SJCRH30 (cell line): ENCODE measurements at regions not wholly inside any gene's neighbourhood (a gene's known extent, or its start where the extent isn't known, plus 50 kb on each side); places are given as distances from the start of the nearest gene placed in this dataset.
"Not testable (repeated sequence)": the region's sequence is repeated elsewhere in the genome, so short reads cannot be mapped to it uniquely, and the experiment has no call there.

Experiments used
- DNase-seq, 2 experiments: peaks; one replicate each; pipeline ENCODE4 v3.0.0-alpha.2; 2015 to 2020
- H3K27ac ChIP-seq: fragments of 250-450 bp; sonication (Bioruptor Pico); 2 replicates; pipeline ENCODE4 v1.5.1; 2020; ENCODE audit warnings: mild to moderate bottlenecking, moderate library complexity
- H3K27me3 ChIP-seq: fragments of 250-450 bp; sonication (Bioruptor Pico); 2 replicates; pipeline ENCODE4 v1.5.1; 2020; ENCODE audit warnings: mild to moderate bottlenecking, moderate library complexity
- H3K36me3 ChIP-seq: fragments of 250-450 bp; sonication (Bioruptor Pico); 2 replicates; pipeline ENCODE4 v1.5.1; 2020; ENCODE audit warnings: mild to moderate bottlenecking, moderate library complexity
- H3K4me1 ChIP-seq: fragments of 250-450 bp; sonication (Bioruptor Pico); 2 replicates; pipeline ENCODE4 v1.5.1; 2020; ENCODE audit warnings: mild to moderate bottlenecking, moderate library complexity
- H3K4me3 ChIP-seq: fragments of 250-450 bp; sonication (Bioruptor Pico); 2 replicates; pipeline ENCODE4 v1.5.1; 2020; ENCODE audit warnings: mild to moderate bottlenecking, moderate library complexity
- H3K9me3 ChIP-seq: fragments of 250-450 bp; sonication (Bioruptor Pico); replicated peaks from 2 replicates; pipeline ENCODE4 v1.5.1; 2020; ENCODE audit warnings: mild to moderate bottlenecking, moderate library complexity

DNA sequence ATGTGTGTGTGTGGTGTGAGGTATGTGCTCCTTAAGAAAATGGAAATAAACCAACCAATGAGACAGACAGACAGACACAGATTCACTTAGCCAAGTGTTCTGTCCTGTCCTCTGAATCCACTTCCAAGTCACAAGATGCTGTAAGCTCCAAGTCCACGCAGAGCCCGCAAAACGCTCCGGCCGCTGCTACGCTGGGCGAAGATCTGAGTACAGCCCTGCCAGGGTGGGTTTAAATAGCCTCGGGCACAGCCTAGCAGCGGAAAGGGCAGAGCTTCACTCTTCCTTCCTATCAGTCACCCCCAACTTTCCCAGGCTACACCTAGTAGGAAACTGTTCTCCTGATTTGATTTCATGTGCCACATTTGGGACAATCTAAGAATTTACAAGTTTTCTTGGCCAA, 121.2 kb upstream of the ANKRD30BL start:
- H3K9me3 ChIP-seq = no peaks in the 10 kb centered on the region
- no peak for DNase-seq
- no peaks in the 10 kb centered on the region for H3K4me1 ChIP-seq
- H3K4me3 ChIP-seq = no peak overlapping the region
- H3K27ac ChIP-seq = no peak overlapping the region
- H3K36me3 ChIP-seq = no peaks in the 10 kb centered on the region
- no peaks in the 10 kb centered on the region for H3K27me3 ChIP-seq

DNA sequence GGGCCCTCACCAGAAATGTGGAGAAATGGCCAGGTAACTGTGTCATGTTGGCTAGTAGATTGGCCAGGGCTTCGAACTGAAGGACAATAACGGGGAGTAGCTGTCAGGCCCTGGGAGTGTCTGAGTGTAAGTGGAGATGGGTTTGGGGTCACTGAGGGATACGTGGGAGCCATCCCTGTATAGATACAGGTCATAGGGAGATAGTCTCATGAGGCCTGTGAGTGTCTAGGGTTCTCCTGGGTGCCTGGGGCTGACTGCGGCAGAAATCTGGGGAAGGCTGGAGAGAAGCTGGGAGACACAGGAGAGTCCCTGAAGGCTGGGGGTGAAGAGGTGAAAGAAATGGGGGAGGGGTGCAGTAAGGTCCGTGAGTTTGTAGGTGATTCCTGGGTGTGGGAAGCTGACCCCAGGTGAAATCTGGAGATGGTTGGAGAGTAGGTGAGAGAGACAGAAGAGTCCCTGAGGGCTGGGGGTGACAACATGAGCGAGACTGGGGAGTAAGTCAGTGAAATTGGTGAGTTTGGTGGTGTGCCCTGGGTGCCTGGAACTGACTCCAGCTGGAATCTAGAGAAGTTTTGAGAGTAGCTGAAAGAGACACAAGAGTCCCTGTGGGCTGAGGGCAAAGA, 124.6 kb upstream of the ANKRD30BL start:
- H3K36me3 ChIP-seq, H3K27ac ChIP-seq, H3K27me3 ChIP-seq, H3K4me1 ChIP-seq, H3K9me3 ChIP-seq, H3K4me3 ChIP-seq, DNase-seq: not testable (repeated sequence)

DNA sequence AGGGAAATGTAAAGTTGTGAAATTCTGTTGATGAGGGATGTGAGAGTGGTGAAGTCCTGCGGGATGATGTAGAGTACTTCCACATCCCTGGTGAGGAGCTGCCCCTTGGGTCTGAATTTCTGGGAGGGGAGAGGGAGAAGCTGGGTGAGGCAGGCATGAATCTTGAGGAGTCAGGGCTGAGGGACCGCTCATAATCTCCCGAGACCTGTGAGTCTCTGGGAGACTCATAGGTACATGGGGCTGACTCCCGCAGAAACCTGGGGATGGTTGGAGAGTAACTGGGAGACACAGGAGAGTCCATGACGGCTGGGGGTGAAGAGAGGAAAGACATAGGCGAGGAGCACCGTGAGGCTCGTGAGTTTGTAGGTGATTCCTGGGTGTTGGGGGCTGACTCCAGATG, 126.2 kb upstream of the ANKRD30BL start:
- H3K27ac ChIP-seq, H3K27me3 ChIP-seq, H3K4me3 ChIP-seq, H3K36me3 ChIP-seq, H3K4me1 ChIP-seq, H3K9me3 ChIP-seq: not testable (repeated sequence)
- DNase-seq = peak; percentile 12 to 20

DNA sequence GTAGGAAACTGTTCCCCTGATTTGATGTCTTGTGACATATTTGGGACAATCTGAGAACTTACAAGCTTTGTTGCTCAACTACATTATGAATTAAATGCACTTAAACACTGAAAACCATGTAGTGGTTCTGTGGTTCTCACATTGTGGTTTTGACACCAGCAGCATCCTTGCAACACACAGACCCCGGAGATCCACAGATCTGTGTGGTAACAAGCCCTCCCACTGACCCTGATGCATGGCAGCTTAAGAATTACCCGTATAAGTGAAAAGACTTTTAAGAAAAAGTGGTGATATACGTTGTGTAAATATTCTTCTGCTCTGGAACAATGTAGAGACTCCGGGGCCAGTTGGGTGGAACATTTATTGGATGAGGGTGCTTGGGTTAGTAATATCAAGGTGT, 127.4 kb upstream of the ANKRD30BL start:
- not testable (repeated sequence) for H3K27ac ChIP-seq, H3K9me3 ChIP-seq, H3K4me3 ChIP-seq

DNA sequence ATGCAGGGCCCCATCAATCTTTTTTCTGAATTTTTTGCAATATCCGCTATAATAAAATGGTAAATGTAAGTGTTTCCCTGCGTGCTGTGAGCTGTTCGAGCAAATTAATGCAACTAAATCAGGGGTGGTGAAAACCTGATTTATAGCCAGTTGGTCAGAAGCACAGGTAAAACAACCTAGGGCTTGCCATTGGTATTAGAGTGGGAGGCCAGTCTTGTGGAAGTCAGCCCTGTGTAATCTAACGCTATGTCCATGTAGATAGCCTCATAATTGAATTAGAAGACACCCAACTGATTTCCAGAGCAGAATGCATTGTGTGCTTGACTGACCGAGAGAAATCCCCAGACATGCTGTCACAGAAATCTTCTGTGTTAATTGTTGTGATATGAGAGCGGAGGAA, 126.8 kb upstream of the GPR39 start:
- not testable (repeated sequence) for H3K36me3 ChIP-seq, H3K9me3 ChIP-seq, H3K4me3 ChIP-seq, H3K27ac ChIP-seq, H3K4me1 ChIP-seq, H3K27me3 ChIP-seq, DNase-seq

More for the DNA sequence above, 127.4 kb upstream of the ANKRD30BL start:
- DNase-seq, H3K27me3 ChIP-seq, H3K36me3 ChIP-seq, H3K4me1 ChIP-seq: not testable (repeated sequence)

DNA sequence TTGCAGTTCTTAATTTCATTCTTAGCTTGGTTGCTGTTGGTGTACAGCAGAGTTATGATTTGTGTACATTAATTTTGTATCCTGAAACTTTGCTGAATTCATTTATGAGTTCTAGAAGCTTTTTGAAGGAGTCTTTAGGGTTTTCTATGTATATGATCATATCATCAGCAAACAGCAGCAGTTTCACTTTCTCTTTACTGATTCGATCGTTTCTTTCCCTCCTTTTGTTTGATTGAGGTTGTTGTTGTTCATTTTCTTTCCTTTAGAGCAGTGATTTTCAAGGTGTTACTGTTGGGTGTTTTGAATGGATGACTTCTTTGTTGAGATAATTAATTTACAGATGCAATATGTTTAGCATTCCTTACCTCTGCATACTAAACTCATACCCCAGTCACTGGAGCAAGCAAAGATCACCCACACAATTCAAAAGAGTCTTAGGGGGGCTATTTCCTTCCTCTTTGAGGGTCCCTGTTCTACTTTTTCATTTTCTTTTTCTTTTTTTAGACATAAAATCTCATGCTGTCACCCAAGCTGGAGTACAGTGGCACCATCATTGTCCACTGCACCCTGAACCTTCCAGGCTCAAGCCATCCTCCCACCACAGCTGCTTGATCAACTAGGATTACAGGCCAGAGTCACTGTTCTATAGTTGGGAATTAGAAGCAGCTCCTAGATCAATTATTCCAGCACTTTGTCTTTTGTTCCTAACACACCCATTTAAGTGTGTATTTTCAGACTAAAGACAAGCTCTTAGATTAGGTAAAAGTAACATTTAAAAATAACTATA, 115.8 kb upstream of the GPR39 start:
- H3K9me3 ChIP-seq, H3K27ac ChIP-seq, H3K36me3 ChIP-seq, H3K27me3 ChIP-seq, DNase-seq, H3K4me3 ChIP-seq, H3K4me1 ChIP-seq: not testable (repeated sequence)

DNA sequence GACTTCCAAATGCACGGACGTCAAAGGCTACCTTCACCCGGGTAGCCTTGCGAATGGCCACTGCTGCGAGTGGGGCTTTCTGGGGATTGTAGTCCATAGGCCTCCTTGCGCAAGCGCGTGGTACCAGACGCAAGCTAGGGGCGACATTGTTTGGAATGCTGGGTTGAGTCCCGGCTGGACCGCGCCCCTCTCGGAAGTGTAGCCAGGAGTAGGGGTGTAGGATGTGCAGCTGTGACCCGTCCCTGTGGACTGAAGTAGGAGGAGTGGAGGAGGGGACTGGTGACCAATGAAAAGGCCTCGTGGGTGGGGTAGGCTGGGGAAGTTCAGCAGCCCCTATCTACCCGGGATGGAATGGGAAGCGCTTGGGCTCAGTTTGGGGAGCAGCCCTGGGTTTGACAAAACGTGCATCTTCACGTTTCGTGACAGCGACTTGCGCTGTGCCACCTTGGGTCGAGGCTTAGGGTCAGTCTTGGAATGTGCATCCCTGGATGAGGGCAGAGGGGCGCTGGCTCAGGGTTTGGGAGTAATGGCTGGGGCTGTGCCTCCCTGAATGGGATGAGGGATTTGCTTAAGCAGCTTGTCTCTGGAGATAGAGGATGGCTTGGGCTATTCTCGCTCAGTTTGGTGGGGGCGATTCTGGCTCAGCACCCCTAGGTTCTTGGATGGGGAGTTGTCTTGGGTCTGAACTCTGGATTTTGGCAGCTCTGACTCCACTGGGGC, 111.8 kb upstream of the GPR39 start:
- H3K27ac ChIP-seq, H3K4me1 ChIP-seq, H3K36me3 ChIP-seq, H3K4me3 ChIP-seq, H3K27me3 ChIP-seq, H3K9me3 ChIP-seq, DNase-seq: not testable (repeated sequence)

DNA sequence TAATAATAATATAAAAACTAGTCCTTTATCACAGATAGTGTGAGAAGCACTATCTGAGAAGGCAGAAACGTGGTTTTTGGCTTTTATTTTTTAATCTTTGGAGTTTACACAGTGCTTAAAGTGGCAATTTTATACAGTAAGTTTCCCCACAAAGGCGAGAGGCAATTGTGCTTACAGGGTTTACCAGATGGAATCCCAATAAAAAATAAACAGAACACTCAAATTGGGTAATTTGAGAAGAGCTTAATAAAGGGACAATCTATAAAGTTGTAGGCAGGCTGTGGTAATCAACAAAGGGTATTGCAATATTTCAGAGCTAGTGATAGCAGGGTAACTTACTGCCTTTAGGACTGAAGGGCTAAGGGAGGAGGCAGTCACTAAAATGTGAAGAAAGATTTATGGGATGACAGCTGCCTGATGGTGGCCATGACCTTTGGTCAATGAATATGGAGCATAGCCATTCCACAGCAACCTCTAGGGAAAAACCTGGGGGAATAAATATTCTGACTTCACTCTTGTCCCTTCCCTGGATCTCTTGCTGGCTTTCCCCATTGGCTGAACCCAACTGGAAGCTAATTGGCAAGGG, 108.9 kb upstream of the GPR39 start:
- H3K4me3 ChIP-seq, H3K27ac ChIP-seq, H3K9me3 ChIP-seq, H3K27me3 ChIP-seq, H3K4me1 ChIP-seq, H3K36me3 ChIP-seq: not testable (repeated sequence)
- DNase-seq = peak; percentile 7 to 12

DNA sequence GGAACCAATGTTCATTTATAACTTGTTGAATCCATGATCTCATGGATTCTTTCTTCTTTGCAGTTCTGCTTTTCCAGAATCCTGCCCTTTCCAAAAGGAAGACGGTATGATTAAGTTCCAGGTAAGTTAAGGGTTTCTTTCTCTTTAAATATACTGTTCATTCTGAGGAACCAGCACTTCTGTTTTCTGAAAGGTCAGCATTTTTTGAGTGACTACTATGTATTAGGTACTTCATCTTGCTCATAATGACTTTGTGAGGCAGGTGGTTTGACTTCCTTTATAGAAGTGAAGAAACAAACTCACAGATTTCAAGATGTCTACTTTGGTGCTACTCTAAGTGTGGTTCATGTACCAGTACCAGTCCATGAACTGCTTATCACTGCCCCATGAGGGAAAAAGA, 107.4 kb upstream of the GPR39 start:
- not testable (repeated sequence) for H3K4me3 ChIP-seq, H3K27ac ChIP-seq, H3K4me1 ChIP-seq, H3K9me3 ChIP-seq, DNase-seq, H3K27me3 ChIP-seq, H3K36me3 ChIP-seq

DNA sequence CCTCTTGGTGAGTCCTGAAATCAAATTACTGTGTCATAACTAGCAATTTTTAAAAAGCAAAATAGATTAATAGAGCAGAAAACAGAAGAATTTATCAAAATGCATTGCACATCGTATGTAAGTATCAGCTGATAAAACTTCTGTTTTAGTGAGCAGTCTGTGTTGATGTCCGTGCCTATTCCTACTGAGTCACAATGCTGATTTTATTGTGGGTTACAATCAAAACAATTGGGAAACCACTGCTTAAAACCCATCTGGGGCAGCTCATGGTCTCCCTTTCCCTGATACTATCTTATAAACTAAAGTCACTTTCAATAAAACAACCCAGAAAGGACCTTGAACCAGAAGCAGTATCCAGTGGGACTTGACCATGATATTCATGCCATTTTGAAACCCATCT, 101.1 kb upstream of the GPR39 start:
- not testable (repeated sequence) for DNase-seq, H3K27ac ChIP-seq, H3K36me3 ChIP-seq, H3K4me3 ChIP-seq, H3K9me3 ChIP-seq, H3K27me3 ChIP-seq, H3K4me1 ChIP-seq

DNA sequence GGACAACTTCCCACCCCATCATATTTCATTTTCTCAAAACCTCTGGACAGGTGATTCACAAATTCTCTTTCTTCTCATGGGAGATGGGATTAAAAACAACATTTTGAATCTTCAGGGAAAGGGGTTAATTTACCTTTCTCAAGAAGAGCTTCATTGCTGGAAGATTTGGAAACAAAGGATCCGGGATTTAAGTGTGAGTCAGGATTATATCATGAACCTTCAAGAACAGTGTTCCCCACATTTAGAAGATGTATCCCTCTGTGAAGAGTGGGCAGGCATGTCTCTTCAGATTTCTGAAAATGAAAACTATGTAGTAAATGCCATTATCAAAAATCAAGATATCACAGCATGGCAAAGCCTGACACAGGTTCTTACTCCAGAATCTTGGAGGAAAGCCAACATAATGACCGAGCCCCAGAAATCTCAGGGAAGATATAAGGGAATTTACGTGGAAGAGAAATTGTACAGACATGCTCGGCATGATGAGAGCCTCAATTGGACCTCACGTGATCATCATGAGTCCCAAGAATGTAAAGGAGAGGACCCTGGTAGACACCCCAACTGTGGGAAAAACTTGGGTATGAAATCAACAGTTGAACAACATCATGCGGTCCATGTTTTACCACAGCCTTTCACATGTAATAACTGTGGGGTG, 99.5 kb upstream of the GPR39 start:
- H3K27ac ChIP-seq, H3K9me3 ChIP-seq, H3K4me3 ChIP-seq, H3K4me1 ChIP-seq, DNase-seq, H3K27me3 ChIP-seq, H3K36me3 ChIP-seq: not testable (repeated sequence)

DNA sequence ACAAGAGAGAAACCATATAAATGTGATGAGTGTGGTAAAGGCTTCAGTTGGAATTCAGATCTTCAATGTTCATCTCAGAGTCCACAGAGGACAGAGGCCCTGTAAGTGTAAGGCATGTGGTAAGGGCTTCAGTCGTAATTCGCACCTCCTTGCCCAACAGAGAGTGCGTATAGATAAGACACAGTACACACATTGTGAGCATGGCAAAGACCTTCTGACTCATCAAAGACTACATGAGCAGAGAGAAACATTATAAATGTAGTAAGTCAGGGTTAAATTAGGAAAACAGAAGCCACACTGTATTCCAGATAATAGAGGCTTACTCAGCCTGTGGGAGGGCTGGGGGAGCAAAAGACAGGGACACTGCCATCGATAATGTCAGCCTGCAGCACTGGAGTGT, 98.1 kb upstream of the GPR39 start:
- H3K9me3 ChIP-seq, H3K36me3 ChIP-seq, H3K4me1 ChIP-seq, DNase-seq, H3K4me3 ChIP-seq, H3K27ac ChIP-seq, H3K27me3 ChIP-seq: not testable (repeated sequence)

DNA sequence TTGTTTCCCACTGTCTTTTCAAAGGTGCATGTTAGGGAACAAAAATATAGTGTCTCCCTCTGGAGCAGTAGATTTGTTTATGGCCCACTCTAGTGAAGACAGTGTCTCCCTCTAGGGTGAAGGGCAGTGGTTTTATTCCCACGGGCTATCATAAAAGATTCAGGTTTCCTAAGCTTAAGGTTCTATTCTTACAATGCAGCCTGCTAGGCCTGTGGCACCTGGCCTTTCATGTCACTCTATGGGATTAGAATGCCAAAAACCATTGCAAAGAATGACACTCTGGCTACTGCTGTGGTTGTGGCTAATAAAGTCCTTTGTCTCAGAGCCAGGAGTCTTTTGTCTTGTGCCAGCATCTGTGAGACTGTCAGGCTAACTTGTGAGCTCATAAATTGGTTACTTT, 92.6 kb upstream of the GPR39 start:
- not testable (repeated sequence) for H3K9me3 ChIP-seq, H3K27ac ChIP-seq, H3K27me3 ChIP-seq, H3K4me1 ChIP-seq, H3K36me3 ChIP-seq, H3K4me3 ChIP-seq
- DNase-seq = peak; percentile 22 to 60

DNA sequence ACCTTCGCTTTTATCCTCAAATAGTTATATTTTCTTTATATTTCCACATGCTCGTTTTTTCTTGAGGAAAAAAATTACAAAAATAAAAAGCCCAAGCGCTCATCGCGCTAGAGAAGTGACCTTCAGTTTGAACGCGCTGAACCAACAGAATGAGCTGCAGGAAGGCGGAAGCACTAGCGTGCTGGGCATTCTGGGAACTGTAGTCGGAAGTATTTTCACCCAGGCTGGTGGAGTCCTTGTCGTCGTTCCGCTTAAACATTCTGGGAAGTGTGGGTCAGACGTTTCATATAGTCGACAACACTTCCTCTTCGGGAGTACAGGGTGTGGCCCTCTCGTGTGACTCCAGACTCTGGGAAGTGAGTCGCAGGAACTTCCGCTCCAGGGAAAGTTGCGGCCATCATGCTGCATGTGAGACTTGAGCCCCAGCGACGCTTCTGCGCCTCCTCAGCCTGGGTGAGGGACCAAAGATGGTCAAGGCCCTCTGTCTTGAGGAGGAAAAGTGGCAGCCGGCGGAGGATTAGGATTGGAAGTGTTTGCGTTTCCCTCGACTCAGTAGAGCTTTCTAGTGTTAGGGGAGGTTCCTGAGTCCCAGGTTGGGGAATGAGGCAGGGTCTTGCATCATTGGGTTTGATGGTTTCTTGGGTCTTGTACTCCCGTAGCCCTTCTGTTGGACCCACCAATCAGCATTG, 84.1 kb upstream of the GPR39 start:
- not testable (repeated sequence) for H3K27me3 ChIP-seq, H3K36me3 ChIP-seq, H3K27ac ChIP-seq, H3K9me3 ChIP-seq, H3K4me3 ChIP-seq, H3K4me1 ChIP-seq, DNase-seq

DNA sequence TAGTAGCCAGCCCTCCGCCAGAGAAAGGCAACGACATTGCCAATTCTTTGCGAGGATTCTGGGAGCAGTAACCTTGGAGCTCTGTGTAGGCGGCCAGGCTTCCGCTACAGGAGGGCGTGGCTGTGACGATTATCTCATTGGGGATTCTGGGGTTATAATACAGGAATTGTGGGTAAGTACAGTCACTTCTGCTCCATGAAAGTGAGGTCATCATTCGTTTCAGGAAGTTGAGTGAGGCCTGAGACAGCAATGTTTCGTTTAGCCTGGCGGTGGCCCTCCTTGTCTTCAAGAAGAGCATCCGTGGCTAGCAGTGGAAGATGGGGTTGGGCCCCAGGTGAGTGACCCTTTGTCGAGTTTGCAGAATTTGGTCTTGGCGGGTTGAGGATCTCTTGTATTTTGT, 79.5 kb upstream of the GPR39 start:
- not testable (repeated sequence) for H3K4me1 ChIP-seq, H3K9me3 ChIP-seq, H3K27ac ChIP-seq, H3K4me3 ChIP-seq, H3K36me3 ChIP-seq, DNase-seq, H3K27me3 ChIP-seq
